HG03097 (cell line): ENCODE measurements at regions not wholly inside any gene's neighbourhood (a gene's known extent, or its start where the extent isn't known, plus 50 kb on each side); places are given as distances from the start of the nearest gene placed in this dataset.

Source experiments
- ATAC-seq: cut with Tn5 transposase; IDR thresholded peaks from one replicate; pipeline ENCODE4 v1.9.1; 2021; ENCODE audit not compliant: unreplicated experiment, low FRiP score

GRCh38 chr16:72371307-72372086 is 199.5 kb upstream of the PMFBP1 start:
- no peak for ATAC-seq

- no peak for ATAC-seq
Observed at GRCh38 chr16:72369274-72369673, 197.3 kb upstream of the PMFBP1 start.

- ATAC-seq, result no peak
Observed at GRCh38 chr16:72367851-72368250, 195.9 kb upstream of the PMFBP1 start.

GRCh38 chr16:72362973-72363372 is 191.0 kb upstream of the PMFBP1 start:
- ATAC-seq, result no peak

GRCh38 chr16:72362476-72362875 is 190.5 kb upstream of the PMFBP1 start:
- no peak for ATAC-seq

- no peak for ATAC-seq
Observed at GRCh38 chr16:72357910-72358309, 186.0 kb upstream of the PMFBP1 start.

GRCh38 chr16:72355561-72355960 is 183.6 kb upstream of the PMFBP1 start:
- ATAC-seq, result no peak

- ATAC-seq, result no peak
Observed at GRCh38 chr16:72349719-72350118, 177.8 kb upstream of the PMFBP1 start.

GRCh38 chr16:72332926-72333325 is 161.0 kb upstream of the PMFBP1 start:
- ATAC-seq, result no peak

GRCh38 chr16:72324578-72324977 is 152.6 kb upstream of the PMFBP1 start:
- no peak for ATAC-seq

- ATAC-seq, result no peak
Observed at GRCh38 chr16:72317446-72317845, 145.5 kb upstream of the PMFBP1 start.

- ATAC-seq, result no peak
Observed at GRCh38 chr16:72313903-72314302, 141.9 kb upstream of the PMFBP1 start.

- no peak for ATAC-seq
Observed at GRCh38 chr16:72312828-72313227, 140.9 kb upstream of the PMFBP1 start.

- no peak for ATAC-seq
Observed at GRCh38 chr16:72311426-72311825, 139.5 kb upstream of the PMFBP1 start.

- ATAC-seq, result no peak
Observed at GRCh38 chr16:72309001-72309400, 137.0 kb upstream of the PMFBP1 start.

- no peak for ATAC-seq
Observed at GRCh38 chr16:72308396-72308795, 136.4 kb upstream of the PMFBP1 start.

- no peak for ATAC-seq
Observed at GRCh38 chr16:72302332-72302731, 130.4 kb upstream of the PMFBP1 start.

GRCh38 chr16:72301523-72302236 is 129.7 kb upstream of the PMFBP1 start:
- no peak for ATAC-seq

- ATAC-seq, result no peak
Observed at GRCh38 chr16:72300892-72301291, 128.9 kb upstream of the PMFBP1 start.

GRCh38 chr16:72299684-72300243 is 127.8 kb upstream of the PMFBP1 start:
- no peak for ATAC-seq

GRCh38 chr16:72298961-72299360 is 127.0 kb upstream of the PMFBP1 start:
- ATAC-seq, result no peak

GRCh38 chr16:72295914-72296313 is 124.0 kb upstream of the PMFBP1 start:
- ATAC-seq, result no peak
